ENCODE measurements at regions not wholly inside any gene's neighbourhood (a gene's known extent, or its start where the extent isn't known, plus 50 kb on each side); places are given as distances from the start of the nearest gene placed in this dataset.

DNA sequence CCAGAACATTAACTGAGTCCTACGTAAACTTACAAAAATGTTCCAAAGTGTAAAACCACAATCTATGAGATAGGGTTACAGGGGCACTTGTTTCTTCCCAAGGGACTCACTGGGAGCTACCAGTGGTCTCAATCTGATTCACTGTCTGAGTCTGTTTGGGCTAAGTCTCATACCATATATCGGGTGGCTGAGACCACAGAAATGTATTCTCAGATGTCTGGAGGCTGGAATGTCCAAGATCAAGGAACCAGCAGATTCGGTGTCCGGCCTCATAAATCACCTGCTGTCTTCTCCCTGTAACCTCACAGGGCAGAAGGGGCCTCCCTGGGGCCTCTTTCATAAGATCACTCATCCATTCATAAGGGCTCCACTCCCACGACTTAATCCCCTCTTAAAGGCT is 616.3 kb upstream of the TMEM132C start:
- TF ChIP-seq NRF1 (conservative IDR thresholded peaks at IDR 0.05; ENCODE audit: low read depth, low read length) (no peak), BACH1 (IDR thresholded peaks at IDR 0.05; ENCODE audit: borderline replicate concordance) (no peak), POLR2AphosphoS5 (IDR thresholded peaks at IDR 0.05; ENCODE audit: low read length) (no peak), CEBPB (IDR thresholded peaks at IDR 0.05; ENCODE audit: borderline replicate concordance in 1 of 2, low read depth in 2 of 2, low read length in 2 of 2) (no peak), NFIC (IDR thresholded peaks at IDR 0.05; ENCODE audit: low read depth, low read length) (no peak), CTCF (IDR thresholded peaks at IDR 0.05 in 2 of 3, conservative IDR thresholded peaks at IDR 0.05 in 1 of 3; ENCODE audit: control insufficient read depth in 2 of 3, extremely low read depth in 1 of 3, insufficient read depth in 1 of 3, low read depth in 3 of 3, low read length in 3 of 3) (no peak), ATF7 (IDR thresholded peaks at IDR 0.05; ENCODE audit: low read depth) (no peak), TARDBP (IDR thresholded peaks at IDR 0.05; ENCODE audit: borderline replicate concordance) (no peak), KLF5 (IDR thresholded peaks at IDR 0.05; ENCODE audit: partially characterized antibody) (no peak), CREM (IDR thresholded peaks at IDR 0.05; ENCODE audit: low read depth) (no peak)
- TF ChIP-seq, protein P1, sequence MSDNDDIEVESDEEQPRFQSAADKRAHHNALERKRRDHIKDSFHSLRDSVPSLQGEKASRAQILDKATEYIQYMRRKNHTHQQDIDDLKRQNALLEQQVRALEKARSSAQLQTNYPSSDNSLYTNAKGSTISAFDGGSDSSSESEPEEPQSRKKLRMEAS (IDR thresholded peaks at IDR 0.05; ENCODE audit: low read depth, low read length): no peak
